ENCODE measurements at regions not wholly inside any gene's neighbourhood (a gene's known extent, or its start where the extent isn't known, plus 50 kb on each side); places are given as distances from the start of the nearest gene placed in this dataset.

- 90% methylated on average over 2 of the region's 2 CpGs; no CpG with 5 or more reads in 1 of the 2 experiments for WGBS, 2 experiments (ENCODE audit: extremely low coverage in 1 of 2, insufficient coverage in 1 of 2, insufficient read length in 1 of 2, insufficient replicate concordance in 2 of 2, low coverage in 1 of 2, low lambda C conversion rate in 2 of 2, missing lambda C conversion rate in 1 of 2)
- no peak overlapping the region for H3K23ac ChIP-seq (ENCODE audit: insufficient read length)
- no peak overlapping the region for H3K27ac ChIP-seq (ENCODE audit: low read depth, low read length)
- no peaks in the 10 kb centered on the region for H3K27me3 ChIP-seq (replicated peaks in 1 of 4; ENCODE audit: control insufficient read depth in 3 of 4, extremely low read depth in 1 of 4, insufficient read depth in 3 of 4, low read length in 3 of 4)
- FAIRE-seq (no peak), DNase-seq (ENCODE audit: low read depth in 1 of 2, low spot score in 2 of 2) (no peak)
- H3K14ac ChIP-seq (ENCODE audit: insufficient read length): no peak overlapping the region
- H2AFZ ChIP-seq (ENCODE audit: low read length): no peak overlapping the region
- H3K9ac ChIP-seq (replicated peaks in 1 of 4; ENCODE audit: extremely low read depth in 1 of 4, low read depth in 3 of 4, low read length in 3 of 4): no peak overlapping the region
- no peak overlapping the region for H2BK5ac ChIP-seq (ENCODE audit: low read depth, low read length)
- no peak overlapping the region for H2BK12ac ChIP-seq (ENCODE audit: low read depth, low read length)
- no peaks in the 10 kb centered on the region for H3K36me3 ChIP-seq (ENCODE audit: control insufficient read depth in 2 of 4, insufficient read depth in 4 of 4, low read length in 3 of 4)
- no peaks in the 10 kb centered on the region for H3K23me2 ChIP-seq (ENCODE audit: low read depth, low read length)
- POLR2A ChIA-PET (ENCODE audit: partially characterized antibody): no interaction called here
- no peak overlapping the region for H2BK15ac ChIP-seq (ENCODE audit: low read length)
- H3K4me2 ChIP-seq (ENCODE audit: insufficient read depth in 1 of 2, low read depth in 2 of 2, low read length in 2 of 2): no peak overlapping the region
- no peak overlapping the region for H3K56ac ChIP-seq (replicated peaks; ENCODE audit: insufficient read length, low read depth, low read length)
- H3K4me1 ChIP-seq (replicated peaks in 1 of 4; ENCODE audit: control insufficient read depth in 3 of 4, insufficient read depth in 4 of 4, low read length in 3 of 4): no peaks in the 10 kb centered on the region
- H3K18ac ChIP-seq (ENCODE audit: extremely low read depth, low read length): no peak overlapping the region
- no peak overlapping the region for H2AK5ac ChIP-seq (ENCODE audit: low read depth, low read length)
- H3K79me1 ChIP-seq (ENCODE audit: low read depth, low read length): no peaks in the 10 kb centered on the region
- H4K5ac ChIP-seq (ENCODE audit: insufficient read length, low read depth, low read length): peak overlapping the region; percentile 49
- no peak overlapping the region for H2BK20ac ChIP-seq (ENCODE audit: low read length)
- no peak overlapping the region for H3K4me3 ChIP-seq (ENCODE audit: extremely low read depth in 1 of 4, insufficient read depth in 2 of 4, low read depth in 3 of 4, low read length in 4 of 4)
- no peaks in the 10 kb centered on the region for H4K20me1 ChIP-seq (replicated peaks in 1 of 2; ENCODE audit: control insufficient read depth in 1 of 2, insufficient read depth in 2 of 2, low read length in 2 of 2)
- H2BK120ac ChIP-seq (replicated peaks; ENCODE audit: low read depth, low read length): no peak overlapping the region
- H4K91ac ChIP-seq (replicated peaks; ENCODE audit: insufficient read length, low read length): no peak overlapping the region
- H3K9me3 ChIP-seq (ENCODE audit: insufficient read depth in 2 of 2, low read depth in 1 of 2, low read length in 1 of 2): no peaks in the 10 kb centered on the region
- no peak overlapping the region for H4K8ac ChIP-seq (ENCODE audit: extremely low read depth, insufficient read depth, low read length)
- CTCF ChIA-PET (ENCODE audit: partially characterized antibody): no interaction called here
- no peaks in the 10 kb centered on the region for H3K79me2 ChIP-seq (ENCODE audit: control insufficient read depth in 1 of 2, insufficient read depth in 2 of 2, low read length in 2 of 2)
- H3K4ac ChIP-seq (replicated peaks; ENCODE audit: insufficient read length, low read depth, low read length): no peak overlapping the region
- TF ChIP-seq, protein P1, sequence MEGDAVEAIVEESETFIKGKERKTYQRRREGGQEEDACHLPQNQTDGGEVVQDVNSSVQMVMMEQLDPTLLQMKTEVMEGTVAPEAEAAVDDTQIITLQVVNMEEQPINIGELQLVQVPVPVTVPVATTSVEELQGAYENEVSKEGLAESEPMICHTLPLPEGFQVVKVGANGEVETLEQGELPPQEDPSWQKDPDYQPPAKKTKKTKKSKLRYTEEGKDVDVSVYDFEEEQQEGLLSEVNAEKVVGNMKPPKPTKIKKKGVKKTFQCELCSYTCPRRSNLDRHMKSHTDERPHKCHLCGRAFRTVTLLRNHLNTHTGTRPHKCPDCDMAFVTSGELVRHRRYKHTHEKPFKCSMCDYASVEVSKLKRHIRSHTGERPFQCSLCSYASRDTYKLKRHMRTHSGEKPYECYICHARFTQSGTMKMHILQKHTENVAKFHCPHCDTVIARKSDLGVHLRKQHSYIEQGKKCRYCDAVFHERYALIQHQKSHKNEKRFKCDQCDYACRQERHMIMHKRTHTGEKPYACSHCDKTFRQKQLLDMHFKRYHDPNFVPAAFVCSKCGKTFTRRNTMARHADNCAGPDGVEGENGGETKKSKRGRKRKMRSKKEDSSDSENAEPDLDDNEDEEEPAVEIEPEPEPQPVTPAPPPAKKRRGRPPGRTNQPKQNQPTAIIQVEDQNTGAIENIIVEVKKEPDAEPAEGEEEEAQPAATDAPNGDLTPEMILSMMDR (IDR thresholded peaks at IDR 0.05; ENCODE audit: control extremely low read depth in 1 of 3, insufficient read depth in 1 of 3, low read depth in 1 of 3, low read length in 3 of 3): no peak
- no peak for TF ChIP-seq CTBP2 (IDR thresholded peaks at IDR 0.05; ENCODE audit: borderline replicate concordance, insufficient read depth, insufficient read length, low read length)
- TF ChIP-seq SP4 (IDR thresholded peaks at IDR 0.05; ENCODE audit: low read length): no peak
These were observed 656.5 kb upstream of the RIOK2 start for GRCh38 chr5:97839341-97840086.

Data from H1 (cell line).